H9 (cell line): ENCODE measurements at regions not wholly inside any gene's neighbourhood (a gene's known extent, or its start where the extent isn't known, plus 50 kb on each side); places are given as distances from the start of the nearest gene placed in this dataset.

Experiments
- DNase-seq: peaks from one replicate; pipeline ENCODE4 v3.0.0-alpha.2; 2017
- H2AFZ ChIP-seq: one replicate; pipeline ENCODE4 v1.6.1; 2013; ENCODE audit warnings: mild to moderate bottlenecking, low read length, control low read depth, moderate library complexity
- H2AK5ac ChIP-seq: 2 replicates; pipeline ENCODE4 v1.6.1; 2013; ENCODE audit warnings: low read length, control low read depth, mixed read lengths; ENCODE audit not compliant: insufficient read length
- H2BK120ac ChIP-seq: one replicate; pipeline ENCODE4 v1.6.1; 2013; ENCODE audit warnings: low read depth, mild to moderate bottlenecking, low read length, control low read depth, inconsistent platforms; ENCODE audit not compliant: poor library complexity, severe bottlenecking
- H2BK12ac ChIP-seq: 2 replicates; pipeline ENCODE4 v1.6.1; 2013; ENCODE audit warnings: low read length, control low read depth, mixed read lengths, low read depth; ENCODE audit not compliant: insufficient read length
- H2BK15ac ChIP-seq: 2 replicates; pipeline ENCODE4 v1.6.1; 2013; ENCODE audit warnings: low read depth, low read length, control low read depth
- H2BK20ac ChIP-seq: one replicate; pipeline ENCODE4 v1.6.1; 2013; ENCODE audit warnings: low read depth, mild to moderate bottlenecking, low read length, control low read depth, inconsistent platforms; ENCODE audit not compliant: poor library complexity, severe bottlenecking
- H2BK5ac ChIP-seq: 2 replicates; pipeline ENCODE4 v1.6.1; 2013; ENCODE audit warnings: low read length, control low read depth, mixed read lengths; ENCODE audit not compliant: insufficient read length
- H3K14ac ChIP-seq: 2 replicates; pipeline ENCODE4 v1.6.1; 2013; ENCODE audit warnings: low read length, control low read depth; ENCODE audit not compliant: insufficient read depth
- H3K18ac ChIP-seq: 2 replicates; pipeline ENCODE4 v1.6.1; 2013; ENCODE audit warnings: low read depth, mild to moderate bottlenecking, mixed read lengths, low read length, control low read depth; ENCODE audit not compliant: insufficient read length
- H3K23ac ChIP-seq: 2 replicates; pipeline ENCODE4 v1.6.1; 2013; ENCODE audit warnings: low read length, control low read depth, mixed read lengths, low read depth; ENCODE audit not compliant: insufficient read length
- H3K23me2 ChIP-seq: 2 replicates; pipeline ENCODE4 v1.6.1; 2013; ENCODE audit warnings: low read depth, mild to moderate bottlenecking, mixed read lengths, low read length, control low read depth; ENCODE audit not compliant: insufficient read length, poor library complexity, severe bottlenecking
- H3K27ac ChIP-seq: 2 replicates; pipeline ENCODE4 v1.5.1; 2013; ENCODE audit warnings: low read length, control low read depth, mixed read lengths, low read depth; ENCODE audit not compliant: insufficient read length
- H3K27me3 ChIP-seq: 2 replicates; pipeline ENCODE4 v1.6.1; 2013; ENCODE audit warnings: low read length, control low read depth, inconsistent platforms; ENCODE audit not compliant: insufficient read depth
- H3K4ac ChIP-seq: 2 replicates; pipeline ENCODE4 v1.6.1; 2013; ENCODE audit warnings: low read depth, mild to moderate bottlenecking, control low read depth, inconsistent platforms, low read length, moderate library complexity
- H3K4me1 ChIP-seq: 2 replicates; pipeline ENCODE4 v1.6.1; 2013; ENCODE audit warnings: low read length, control low read depth, inconsistent platforms; ENCODE audit not compliant: insufficient read depth
- H3K4me2 ChIP-seq: 2 replicates; pipeline ENCODE4 v1.6.1; 2013; ENCODE audit warnings: low read length, control low read depth, mixed read lengths; ENCODE audit not compliant: insufficient read length, insufficient read depth
- H3K56ac ChIP-seq: 2 replicates; pipeline ENCODE4 v1.6.1; 2013; ENCODE audit warnings: low read depth, mild to moderate bottlenecking, mixed read lengths, low read length, control low read depth; ENCODE audit not compliant: insufficient read length
- H3K79me1 ChIP-seq: 2 replicates; pipeline ENCODE4 v1.6.1; 2013; ENCODE audit warnings: low read depth, mild to moderate bottlenecking, moderate library complexity, low read length, control low read depth, inconsistent platforms; ENCODE audit not compliant: insufficient read depth, poor library complexity, severe bottlenecking
- H3K79me2 ChIP-seq: 2 replicates; pipeline ENCODE4 v1.6.1; 2013; ENCODE audit warnings: low read length, control low read depth, inconsistent platforms; ENCODE audit not compliant: insufficient read depth
- H3K9ac ChIP-seq: 2 replicates; pipeline ENCODE4 v1.6.1; 2013; ENCODE audit warnings: low read length, control low read depth, mixed read lengths; ENCODE audit not compliant: insufficient read length; ENCODE audit errors: extremely low read depth
- H3K9me3 ChIP-seq: one replicate; pipeline ENCODE4 v1.6.1; 2013; ENCODE audit warnings: low read depth, low read length, inconsistent platforms; ENCODE audit not compliant: control insufficient read depth
- H3T11ph ChIP-seq: one replicate; pipeline ENCODE4 v1.6.1; 2013; ENCODE audit warnings: mild to moderate bottlenecking, low read length, control low read depth, inconsistent platforms
- H4K20me1 ChIP-seq: one replicate; pipeline ENCODE4 v1.6.1; 2013; ENCODE audit not compliant: control insufficient read depth, insufficient read length, insufficient read depth
- H4K5ac ChIP-seq: 2 replicates; pipeline ENCODE4 v1.6.1; 2013; ENCODE audit warnings: low read depth, mild to moderate bottlenecking, mixed read lengths, low read length, control low read depth; ENCODE audit not compliant: insufficient read length
- H4K8ac ChIP-seq: replicated peaks from 2 replicates; pipeline ENCODE4 v1.6.1; 2013; ENCODE audit warnings: low read length, control low read depth, mixed read lengths, low read depth; ENCODE audit not compliant: insufficient read length
- H4K91ac ChIP-seq: 2 replicates; pipeline ENCODE4 v1.6.1; 2013; ENCODE audit warnings: low read depth, mild to moderate bottlenecking, moderate library complexity, mixed read lengths, low read length, control low read depth; ENCODE audit not compliant: insufficient read length
- H3K27ac Mint-ChIP-seq, 3 experiments: 2 replicates in 2 of 3; 3 replicates in 1 of 3; pipeline ENCODE4 v1.8.0; 2020 to 2021; ENCODE audit warnings: mixed read lengths in 3 of 3, mild to moderate bottlenecking in 1 of 3, moderate library complexity in 1 of 3
- H3K27me3 Mint-ChIP-seq: 2 replicates; pipeline ENCODE4 v1.8.0; 2021; ENCODE audit warnings: low read depth, mild to moderate bottlenecking, moderate library complexity, mixed read lengths
- H3K36me3 Mint-ChIP-seq, 3 experiments: 2 replicates in 2 of 3; 3 replicates in 1 of 3; pipeline ENCODE4 v1.8.0; 2020 to 2021; ENCODE audit warnings: low read depth in 3 of 3, mixed read lengths in 3 of 3; ENCODE audit not compliant: insufficient read depth in 1 of 3
- H3K4me1 Mint-ChIP-seq, 2 experiments: 2 replicates each; pipeline ENCODE4 v1.8.0; 2020; ENCODE audit warnings: mixed read lengths in 2 of 2
- H3K4me3 Mint-ChIP-seq, 2 experiments: 2 replicates in 1 of 2; 3 replicates in 1 of 2; pipeline ENCODE4 v1.8.0; 2020 to 2021; ENCODE audit warnings: mild to moderate bottlenecking in 2 of 2, mixed read lengths in 2 of 2, moderate library complexity in 1 of 2
- H3K9me3 Mint-ChIP-seq, 2 experiments: 2 replicates in 1 of 2; 3 replicates in 1 of 2; pipeline ENCODE4 v1.8.0; 2020; ENCODE audit warnings: mild to moderate bottlenecking in 2 of 2, mixed read lengths in 2 of 2, moderate library complexity in 1 of 2
- WGBS: extraction: QIAGEN DNeasy Blood & Tissue Kit; methylation state at CpG from one replicate; pipeline ENCODE4 v1.1.7; 2013; ENCODE audit warnings: missing lambda C conversion rate, low lambda C conversion rate, mixed read lengths; ENCODE audit not compliant: insufficient read length; ENCODE audit errors: extremely low coverage; 5-methylcytosine and 5-hydroxymethylcytosine counted together
- TF ChIP-seq, protein P1 (sequence below): fragments of 200-600 bp; sonication (generic); conservative IDR thresholded peaks from 3 replicates; pipeline ENCODE4 v1.8.0; 2021; ENCODE audit warnings: antibody characterized with exemption, mild to moderate bottlenecking

DNA sequence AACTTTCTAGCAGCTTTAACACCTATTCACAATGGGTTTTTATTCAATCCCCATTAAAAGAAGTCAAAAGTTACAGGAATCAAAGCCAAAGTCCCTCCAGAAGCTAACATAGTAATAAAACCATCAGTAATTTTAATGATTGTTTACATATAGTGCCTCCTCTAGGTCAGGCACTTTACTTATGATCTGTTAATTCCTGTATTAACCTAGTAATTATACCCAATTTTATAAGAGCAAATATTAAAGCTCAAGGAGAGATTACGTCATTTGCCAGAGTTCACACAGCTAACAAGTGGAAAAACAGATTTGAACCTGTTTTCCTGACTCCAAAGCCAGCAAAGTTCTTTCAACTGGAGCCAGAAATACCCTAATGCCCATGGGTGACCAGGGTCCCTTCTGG, 112.9 kb upstream of the F3 start:
- H2BK120ac ChIP-seq, result no peak overlapping the region
- no peak overlapping the region for H3K56ac ChIP-seq
- H3K27ac Mint-ChIP-seq, result no peak overlapping the region
- no peak overlapping the region for H2AK5ac ChIP-seq
- no CpG with 5 or more reads among the region's 1 CpG for WGBS
- no peak overlapping the region for H2BK15ac ChIP-seq
- no peaks in the 10 kb centered on the region for H3K27me3 ChIP-seq
- H3K79me2 ChIP-seq, result no peaks in the 10 kb centered on the region
- H3K9me3 ChIP-seq, result no peaks in the 10 kb centered on the region
- H3T11ph ChIP-seq, result no peak overlapping the region
- peaks cover 4% of the 10 kb centered on the region for H3K4me1 ChIP-seq
- H2BK20ac ChIP-seq, result no peak overlapping the region
- H3K9ac ChIP-seq, result no peak overlapping the region
- no peak overlapping the region for H3K4me3 Mint-ChIP-seq
- no peak overlapping the region for H4K5ac ChIP-seq
- H3K9me3 Mint-ChIP-seq, result no peaks in the 10 kb centered on the region
- H2AFZ ChIP-seq, result no peak overlapping the region
- H3K4me2 ChIP-seq, result no peak overlapping the region
- TF ChIP-seq, protein P1, sequence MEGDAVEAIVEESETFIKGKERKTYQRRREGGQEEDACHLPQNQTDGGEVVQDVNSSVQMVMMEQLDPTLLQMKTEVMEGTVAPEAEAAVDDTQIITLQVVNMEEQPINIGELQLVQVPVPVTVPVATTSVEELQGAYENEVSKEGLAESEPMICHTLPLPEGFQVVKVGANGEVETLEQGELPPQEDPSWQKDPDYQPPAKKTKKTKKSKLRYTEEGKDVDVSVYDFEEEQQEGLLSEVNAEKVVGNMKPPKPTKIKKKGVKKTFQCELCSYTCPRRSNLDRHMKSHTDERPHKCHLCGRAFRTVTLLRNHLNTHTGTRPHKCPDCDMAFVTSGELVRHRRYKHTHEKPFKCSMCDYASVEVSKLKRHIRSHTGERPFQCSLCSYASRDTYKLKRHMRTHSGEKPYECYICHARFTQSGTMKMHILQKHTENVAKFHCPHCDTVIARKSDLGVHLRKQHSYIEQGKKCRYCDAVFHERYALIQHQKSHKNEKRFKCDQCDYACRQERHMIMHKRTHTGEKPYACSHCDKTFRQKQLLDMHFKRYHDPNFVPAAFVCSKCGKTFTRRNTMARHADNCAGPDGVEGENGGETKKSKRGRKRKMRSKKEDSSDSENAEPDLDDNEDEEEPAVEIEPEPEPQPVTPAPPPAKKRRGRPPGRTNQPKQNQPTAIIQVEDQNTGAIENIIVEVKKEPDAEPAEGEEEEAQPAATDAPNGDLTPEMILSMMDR, result no peak
- H3K79me1 ChIP-seq, result no peaks in the 10 kb centered on the region
- H3K4ac ChIP-seq, result no peak overlapping the region
- H2BK12ac ChIP-seq, result no peak overlapping the region
- no peak overlapping the region for H4K91ac ChIP-seq
- no peak overlapping the region for H2BK5ac ChIP-seq
- peaks cover 30 to 38% of the 10 kb centered on the region in 2 experiments for H3K4me1 Mint-ChIP-seq
- H3K18ac ChIP-seq, result no peak overlapping the region
- no peaks in the 10 kb centered on the region for H4K20me1 ChIP-seq
- H3K27ac ChIP-seq, result no peak overlapping the region
- no peaks in the 10 kb centered on the region for H3K27me3 Mint-ChIP-seq
- H3K23ac ChIP-seq, result no peak overlapping the region
- DNase-seq, result no peak
- H3K14ac ChIP-seq, result no peak overlapping the region
- peaks cover 0 to 9% (median 0%) of the 10 kb centered on the region in 3 experiments; a peak in 2 of 7 replicates for H3K36me3 Mint-ChIP-seq
- no peak overlapping the region for H4K8ac ChIP-seq
- no peaks in the 10 kb centered on the region for H3K23me2 ChIP-seq
